8988T (cell line): ENCODE measurements at regions not wholly inside any gene's neighbourhood (a gene's known extent, or its start where the extent isn't known, plus 50 kb on each side); places are given as distances from the start of the nearest gene placed in this dataset.
"Not testable (repeated sequence)": the region's sequence is repeated elsewhere in the genome, so short reads cannot be mapped to it uniquely, and the experiment has no call there.

Experiments used
- DNase-seq: peaks from one replicate; pipeline ENCODE4 v3.0.0; 2011

DNA sequence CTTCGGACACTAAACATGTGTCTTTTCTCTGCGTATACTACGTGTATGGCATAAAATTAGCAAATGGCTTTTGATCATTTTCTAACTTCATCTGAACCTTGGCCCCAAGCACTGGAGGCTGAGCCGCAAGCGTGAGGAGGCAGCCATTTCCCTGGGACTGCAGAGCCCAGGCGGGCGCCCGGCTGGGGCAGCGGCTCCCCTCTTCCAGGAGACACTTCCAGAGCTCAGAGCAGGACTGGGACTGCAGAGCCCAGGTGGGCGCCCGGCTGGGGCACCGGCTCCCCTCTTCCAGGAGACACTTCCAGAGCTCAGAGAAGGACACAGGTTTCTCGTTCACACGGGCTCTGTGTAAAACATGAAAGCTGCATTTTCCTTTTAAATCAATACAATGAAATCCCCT lies 484.1 kb upstream of the SALL3 start:
- no peak for DNase-seq

DNA sequence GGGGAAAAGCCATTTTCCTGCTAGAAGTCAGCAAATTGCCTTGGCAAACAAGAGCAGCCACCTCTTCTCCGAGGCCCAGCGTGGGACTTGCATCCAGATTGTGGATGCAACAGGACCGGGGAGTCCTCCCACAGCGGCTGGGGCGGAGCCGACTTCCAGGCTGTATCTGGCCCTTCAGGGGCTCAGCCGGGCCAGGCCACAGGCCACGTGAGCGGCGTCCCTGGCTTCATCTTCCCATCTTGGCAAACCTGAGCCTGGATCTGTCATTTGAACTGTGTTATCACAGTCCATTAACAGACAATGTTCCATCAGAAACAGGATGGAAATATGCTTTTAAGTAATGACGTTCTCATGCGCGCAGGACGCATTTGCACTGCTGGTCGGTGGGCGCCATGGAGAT lies 483.5 kb upstream of the SALL3 start:
- no peak for DNase-seq

DNA sequence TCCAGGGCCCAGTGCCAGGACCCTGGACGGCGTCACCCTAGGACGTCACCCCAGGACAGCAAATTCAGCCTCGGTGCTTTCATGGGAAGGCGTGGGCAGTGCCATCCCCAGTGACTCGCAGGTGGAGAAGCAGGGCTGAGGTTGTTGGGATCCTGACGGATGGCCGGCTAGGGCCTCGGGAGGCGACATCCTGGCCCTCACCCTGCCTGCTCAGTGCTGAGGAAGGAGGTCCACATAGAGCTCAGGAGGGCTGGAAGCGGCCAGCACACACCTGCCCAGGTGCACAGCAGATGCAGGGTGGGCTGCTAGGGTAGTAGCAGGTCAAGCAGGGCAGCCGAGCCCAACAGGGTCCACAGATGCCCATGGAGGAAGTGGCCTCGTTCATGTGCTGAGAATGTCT lies 482.0 kb upstream of the SALL3 start:
- DNase-seq: no peak

- DNase-seq: no peak
Observed at GRCh38 chr18:78499586-78499985, 480.0 kb upstream of the SALL3 start.

GRCh38 chr18:78501251-78501650 lies 478.4 kb upstream of the SALL3 start:
- no peak for DNase-seq

DNA sequence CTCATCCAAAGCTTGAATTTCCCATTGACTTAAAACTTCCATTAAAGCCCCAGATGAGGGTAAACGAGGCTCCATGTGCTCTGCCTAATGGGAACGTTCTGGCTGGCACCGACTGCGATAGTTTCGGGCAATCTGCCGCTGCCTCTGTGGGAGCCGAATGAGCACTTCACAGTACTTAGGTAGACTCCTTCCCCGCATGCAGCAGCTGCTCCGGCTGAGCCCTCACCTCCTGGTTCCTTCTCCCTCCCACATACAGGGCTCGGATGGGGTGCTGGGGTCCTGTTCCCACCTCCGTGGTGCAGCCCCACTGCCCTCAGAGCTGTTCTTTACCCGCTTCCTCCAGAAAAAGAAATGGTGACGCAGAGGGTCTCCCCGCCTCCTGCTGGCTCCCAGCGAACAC lies 476.5 kb upstream of the SALL3 start:
- DNase-seq: no peak

GRCh38 chr18:78505851-78506461 lies 473.7 kb upstream of the SALL3 start:
- DNase-seq: no peak

DNA sequence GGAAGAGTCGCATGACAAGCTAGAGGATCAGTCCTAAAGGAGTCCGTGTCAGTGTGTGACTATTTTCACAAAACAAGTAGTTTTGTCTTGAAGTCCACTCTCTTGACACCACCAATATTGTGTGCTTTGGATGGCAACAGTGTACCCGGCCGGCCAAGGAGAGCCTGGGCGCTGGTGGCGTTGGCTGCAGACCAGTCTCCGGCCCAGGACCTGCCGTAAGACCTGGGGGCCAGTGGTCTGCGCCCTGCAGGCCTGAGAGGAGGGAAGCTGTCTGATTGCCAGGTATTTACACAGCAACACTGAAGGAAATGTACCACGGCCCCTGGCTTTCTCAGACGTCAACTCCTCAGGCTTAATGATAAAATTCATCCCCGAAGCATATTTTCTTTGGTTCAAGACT lies 472.4 kb upstream of the SALL3 start:
- DNase-seq: no peak

DNA sequence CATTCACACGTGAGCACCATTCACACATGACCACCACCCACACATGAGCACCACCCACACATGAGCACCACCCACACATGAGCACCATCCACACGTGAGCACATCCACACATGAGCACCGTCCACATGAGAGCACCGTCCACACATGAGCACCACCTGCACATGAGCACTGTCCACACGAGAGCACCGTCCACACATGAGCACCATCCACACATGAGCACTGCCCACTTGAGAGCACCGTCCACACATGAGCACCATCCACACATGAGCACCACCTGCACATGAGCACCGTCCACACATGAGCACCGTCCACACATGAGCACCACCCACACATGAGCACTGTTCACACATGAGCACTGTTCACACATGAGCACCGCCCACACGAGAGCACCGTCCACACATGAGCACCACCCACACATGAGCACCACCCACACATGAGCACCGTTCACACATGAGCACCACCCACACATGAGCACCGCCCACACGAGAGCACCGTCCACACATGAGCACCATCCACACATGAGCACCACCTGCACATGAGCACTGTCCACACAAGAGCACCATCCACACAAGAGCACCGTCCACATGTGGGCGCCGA lies 471.3 kb upstream of the SALL3 start:
- DNase-seq: not testable (repeated sequence)

GRCh38 chr18:78510091-78510490 lies 469.5 kb upstream of the SALL3 start:
- DNase-seq: no peak

GRCh38 chr18:78510636-78511035 lies 469.0 kb upstream of the SALL3 start:
- no peak for DNase-seq

DNA sequence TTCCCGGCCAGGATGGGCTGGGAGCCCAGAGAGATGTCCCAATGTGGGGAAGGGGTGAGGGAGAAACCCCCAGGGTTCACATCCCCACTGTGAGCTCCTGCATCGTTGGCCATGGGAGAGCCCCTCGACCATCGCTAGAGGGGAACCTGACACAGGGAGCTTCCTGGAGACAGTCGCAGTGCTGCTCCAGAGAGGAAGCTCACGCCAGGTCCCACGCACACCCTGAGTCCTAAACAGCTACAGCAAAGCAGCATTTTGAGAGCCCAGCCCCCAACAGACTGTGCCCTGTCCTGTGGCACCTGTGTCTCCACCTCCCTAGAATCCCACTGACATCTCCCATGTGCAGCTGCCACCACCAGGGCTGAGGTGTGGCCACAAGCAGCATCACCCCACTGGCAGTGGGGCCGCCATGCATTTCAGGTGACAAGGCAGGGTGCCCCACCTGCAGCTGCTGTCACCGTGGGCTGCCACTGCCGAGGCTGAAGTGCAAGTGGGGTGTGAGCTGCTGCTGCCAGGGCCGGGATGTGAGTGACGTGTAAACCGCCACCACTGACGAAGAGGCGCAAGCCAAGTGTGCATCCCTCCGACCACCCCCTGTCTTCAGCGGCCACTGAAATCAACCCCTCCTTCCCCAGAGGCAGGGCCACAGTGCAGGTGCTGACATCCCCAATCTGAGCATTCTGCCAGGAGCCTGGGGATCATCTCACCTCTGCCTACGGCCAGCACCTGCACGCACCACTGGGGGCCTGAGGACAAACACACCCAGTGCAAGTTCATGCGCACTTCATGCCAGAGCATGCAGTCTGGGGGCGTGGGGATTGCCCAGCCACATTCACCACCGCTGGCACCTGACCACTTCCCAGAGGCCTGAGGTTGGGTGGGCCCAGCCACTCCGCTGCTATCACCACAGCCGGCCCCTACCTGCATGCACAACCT lies 467.7 kb upstream of the SALL3 start:
- DNase-seq: no peak

- no peak for DNase-seq
Observed at GRCh38 chr18:78514910-78515670, 464.5 kb upstream of the SALL3 start.

- DNase-seq: no peak
Observed at GRCh38 chr18:78517328-78517727, 462.3 kb upstream of the SALL3 start.

DNA sequence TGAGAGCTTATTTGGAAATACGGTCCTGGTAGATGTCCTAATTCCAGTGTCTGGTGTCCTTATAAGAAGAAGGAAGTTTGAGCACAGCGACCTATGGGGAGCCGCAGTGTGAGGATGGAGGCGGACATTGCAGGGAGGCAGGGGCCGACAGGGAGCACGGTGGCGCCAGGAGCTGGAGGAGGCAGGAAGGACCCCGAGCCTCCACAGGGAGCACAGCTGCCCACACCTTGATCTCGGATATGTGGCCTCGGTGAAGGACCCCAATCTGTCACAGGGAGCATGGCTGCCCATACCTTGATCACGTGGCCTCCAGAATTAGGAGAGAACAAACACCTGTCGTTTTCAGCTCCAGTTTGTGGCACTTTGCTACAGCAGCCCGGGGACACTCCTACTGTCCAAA lies 461.6 kb upstream of the SALL3 start:
- DNase-seq: no peak

- no peak for DNase-seq
Observed at GRCh38 chr18:78518805-78519204, 460.8 kb upstream of the SALL3 start.

GRCh38 chr18:78519394-78520062 lies 460.1 kb upstream of the SALL3 start:
- no peak for DNase-seq

DNA sequence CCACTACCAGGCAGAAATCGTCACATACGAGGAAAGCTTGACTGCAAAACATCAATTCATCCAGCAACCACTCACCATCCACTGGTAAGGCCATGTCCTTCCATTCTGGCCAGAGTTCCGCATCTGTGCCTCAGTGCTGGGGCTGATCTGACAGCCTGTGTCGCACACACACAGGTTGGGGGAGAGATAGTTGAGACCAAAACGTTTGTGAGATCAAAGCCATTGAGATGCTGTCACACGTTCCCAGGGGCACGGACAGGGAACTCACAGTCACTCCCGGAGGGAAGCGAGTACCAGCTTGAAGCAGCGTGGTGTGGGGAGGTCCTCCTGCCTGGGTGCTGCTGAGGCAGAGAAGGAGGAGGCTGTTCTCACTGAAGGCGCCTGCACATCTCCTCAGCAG lies 458.5 kb upstream of the SALL3 start:
- DNase-seq: no peak

DNA sequence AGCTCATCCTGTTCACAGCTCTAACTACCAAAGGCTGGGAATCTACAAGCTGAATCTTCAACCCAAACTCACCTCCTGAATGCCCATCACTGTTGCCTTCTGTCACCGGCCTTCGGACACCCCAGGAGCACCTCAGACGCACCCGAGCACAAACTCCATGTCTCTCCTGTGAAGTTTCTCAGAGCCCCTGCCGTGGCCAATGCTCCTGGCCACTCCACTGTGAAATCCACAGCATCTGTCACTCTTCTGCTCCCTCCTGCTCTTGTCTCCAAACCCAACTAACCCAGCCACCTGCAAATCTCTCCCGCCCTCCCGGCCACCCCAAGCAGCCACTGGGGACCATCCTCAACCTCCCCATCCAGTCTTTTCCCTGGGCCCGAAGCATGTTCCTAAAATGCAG lies 457.9 kb upstream of the SALL3 start:
- no peak for DNase-seq

- DNase-seq: no peak
Observed at GRCh38 chr18:78522507-78522906, 457.1 kb upstream of the SALL3 start.

DNA sequence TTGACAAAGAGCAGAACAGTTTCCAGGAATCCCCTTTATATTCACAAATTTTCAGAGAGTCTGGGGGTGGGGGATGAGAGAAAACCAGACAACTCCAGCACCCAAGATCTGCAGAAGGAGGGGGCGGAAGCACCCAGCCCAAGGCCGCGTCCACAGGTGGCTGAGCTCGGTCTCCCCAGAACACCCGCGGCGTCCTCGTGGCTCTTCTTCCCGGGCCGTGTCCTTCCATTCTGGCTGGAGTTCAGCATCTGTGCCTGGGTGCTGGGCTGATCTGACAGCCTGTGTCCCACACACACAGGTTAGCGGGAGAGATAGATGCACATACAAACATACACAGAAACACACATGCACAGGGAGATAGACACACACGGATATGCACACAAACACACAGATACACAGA lies 455.8 kb upstream of the SALL3 start:
- no peak for DNase-seq

- DNase-seq: no peak
Observed at GRCh38 chr18:78525366-78526111, 454.1 kb upstream of the SALL3 start.
